CMK (cell line): ENCODE measurements at regions not wholly inside any gene's neighbourhood (a gene's known extent, or its start where the extent isn't known, plus 50 kb on each side); places are given as distances from the start of the nearest gene placed in this dataset.
"Not testable (repeated sequence)": the region's sequence is repeated elsewhere in the genome, so short reads cannot be mapped to it uniquely, and the experiment has no call there.

Experiments used
- DNase-seq: peaks from one replicate; pipeline ENCODE4 v3.0.0-alpha.2; 2010; ENCODE audit warnings: low read depth

DNA sequence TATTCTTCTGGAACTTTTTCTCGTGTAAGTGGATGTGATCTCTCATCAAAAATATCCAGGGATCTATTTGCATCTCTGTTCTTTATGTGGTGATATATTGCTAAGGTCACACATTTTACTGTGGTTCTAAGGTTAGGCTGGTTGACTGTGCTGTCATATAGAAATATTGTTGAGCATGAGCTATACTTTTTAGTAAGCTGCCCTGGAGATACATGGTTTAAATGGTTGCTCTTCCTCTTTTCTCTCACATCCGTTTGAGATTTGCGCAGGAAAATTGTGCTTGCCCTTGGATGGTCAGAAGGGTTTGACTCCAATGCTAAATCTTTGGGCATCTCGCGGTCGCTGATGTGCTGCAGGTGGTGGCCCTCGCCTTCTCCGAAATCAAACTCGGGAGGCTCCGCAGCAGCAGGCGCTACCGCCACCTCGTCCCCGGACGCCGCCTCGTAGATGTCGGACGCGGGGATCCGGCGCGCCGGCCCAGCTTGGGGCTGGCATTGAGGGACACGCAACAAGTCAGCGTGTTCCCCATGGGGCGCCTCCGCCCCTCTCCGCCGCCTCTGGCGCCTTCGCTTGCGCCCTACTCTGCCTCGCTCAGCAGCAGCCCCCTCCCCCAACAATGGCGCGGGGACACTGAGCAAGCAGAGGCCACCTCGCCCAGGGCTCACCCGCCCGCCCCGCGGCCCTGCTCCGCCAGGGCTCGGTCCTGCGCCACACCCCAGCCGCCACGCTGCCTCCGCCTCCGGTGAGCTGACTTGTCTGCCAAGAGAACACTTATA lies 154.5 kb downstream of the MSN start:
- no peak for DNase-seq

DNA sequence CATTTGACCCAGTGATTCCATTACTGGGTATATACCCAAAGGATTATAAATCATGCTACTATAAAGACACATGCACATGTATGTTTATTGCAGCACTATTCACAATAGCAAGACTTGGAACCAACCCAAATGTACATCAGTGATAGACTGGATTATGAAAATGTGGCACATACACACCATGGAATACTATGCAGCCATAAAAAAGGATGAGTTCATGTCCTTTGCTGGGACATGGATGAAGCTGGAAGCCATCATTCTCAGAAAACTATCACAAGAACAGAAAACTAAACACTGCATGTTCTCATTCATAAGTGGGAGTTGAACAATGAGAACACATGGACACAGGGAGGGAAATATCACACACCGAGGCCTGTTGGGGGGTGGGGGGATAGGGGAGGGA lies 152.5 kb downstream of the MSN start:
- not testable (repeated sequence) for DNase-seq

GRCh38 chrX:65813245-65813644 lies 145.8 kb downstream of the MSN start:
- DNase-seq, result no peak

DNA sequence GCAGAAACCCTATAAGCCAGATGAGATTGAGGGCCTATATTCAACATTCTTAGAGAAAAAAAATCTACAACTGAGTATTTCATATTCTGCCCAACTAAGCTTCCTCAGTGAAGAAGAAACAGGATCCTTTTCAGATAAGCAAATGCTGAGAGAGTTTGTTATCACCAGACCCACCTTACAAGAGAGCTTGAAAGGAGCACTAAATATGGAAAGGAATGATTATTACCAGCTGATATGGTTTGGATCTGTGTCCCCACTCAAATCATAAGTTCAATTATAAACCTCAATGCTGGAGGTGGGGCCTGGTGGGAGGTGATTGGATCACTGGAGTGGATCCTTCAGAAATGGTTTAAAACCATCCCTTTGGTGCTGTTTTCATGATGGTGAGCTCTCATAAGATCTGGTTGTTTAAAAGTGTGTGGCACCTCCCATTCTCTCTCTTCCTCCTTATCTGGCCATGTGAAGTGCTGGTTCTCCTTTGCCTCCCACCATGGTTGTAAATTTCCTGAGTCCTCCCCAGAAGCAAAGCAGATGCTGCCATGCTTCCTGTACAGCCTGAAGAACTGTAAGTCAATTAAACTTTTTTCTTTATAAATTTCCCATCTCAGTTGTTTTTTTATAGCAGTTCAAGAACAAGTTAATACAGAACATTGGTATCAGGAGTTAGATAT lies 144.2 kb downstream of the MSN start:
- DNase-seq, result no peak
